Panc1 (cell line): ENCODE measurements at regions not wholly inside any gene's neighbourhood (a gene's known extent, or its start where the extent isn't known, plus 50 kb on each side); places are given as distances from the start of the nearest gene placed in this dataset.
A peak's percentile ranks its signal among the peaks of the same experiment; 100 is the strongest.

ENCODE experiments used
- ATAC-seq: fragments of 200-7000 bp; cut with Tn5 transposase; 2 replicates; pipeline ENCODE4 v1.9.1; 2020; ENCODE audit warnings: mild to moderate bottlenecking, moderate library complexity
- BruUV-seq: library from RNA; stranded (reverse); fragments of 400-500 nt; replicated peaks from 2 replicates; lab custom pipeline; 2021; lab: Mats Ljungman, UMichigan
- CTCF ChIA-PET: fragments of 300-600 bp; sonication (Branson Sonifier 250); formaldehyde crosslinking; loops from one replicate; lab custom pipeline; 2022; ENCODE audit warnings: antibody characterized with exemption; lab: Charles Lee
- POLR2A ChIA-PET: fragments of 300-600 bp; sonication (Branson Sonifier 250); formaldehyde crosslinking; loops from one replicate; lab custom pipeline; 2022; ENCODE audit warnings: antibody characterized with exemption; lab: Charles Lee
- DNase-seq: peaks from one replicate; pipeline ENCODE4 v3.0.0-alpha.2; 2010; ENCODE audit warnings: low read depth, low spot score
- H3K27ac ChIP-seq: 2 replicates; pipeline ENCODE4 v1.5.1; 2011; ENCODE audit warnings: mild to moderate bottlenecking, low read length, inconsistent platforms
- H3K27me3 ChIP-seq: fragments of 200-500 bp; sonication (Bioruptor generic); 2 replicates; pipeline ENCODE4 v1.6.0; 2014; ENCODE audit warnings: low read length, inconsistent platforms; ENCODE audit not compliant: control insufficient read depth, insufficient read depth
- H3K36me3 ChIP-seq: fragments of 200-500 bp; sonication (Bioruptor generic); 2 replicates; pipeline ENCODE4 v1.5.1; 2014; ENCODE audit warnings: inconsistent platforms, mild to moderate bottlenecking, low read length, moderate library complexity; ENCODE audit not compliant: control insufficient read depth, insufficient read depth
- H3K4me1 ChIP-seq: 2 replicates; pipeline ENCODE4 v1.5.1; 2011; ENCODE audit warnings: inconsistent platforms, mild to moderate bottlenecking, low read length, moderate library complexity; ENCODE audit not compliant: control insufficient read depth, insufficient read depth
- H3K4me3 ChIP-seq, 2 experiments: 2 replicates each; pipeline ENCODE4 v1.5.1; 2011 to 2012; ENCODE audit warnings: low read depth in 2 of 2, low read length in 2 of 2, mild to moderate bottlenecking in 2 of 2, inconsistent platforms in 1 of 2, moderate library complexity in 1 of 2
- H3K9me3 ChIP-seq: fragments of 200-500 bp; sonication (Bioruptor generic); 2 replicates; pipeline ENCODE4 v1.5.1; 2014; ENCODE audit warnings: low read depth, mild to moderate bottlenecking, inconsistent platforms, low read length, moderate library complexity; ENCODE audit not compliant: control insufficient read depth, insufficient read depth
- POLR2AphosphoS5 ChIP-seq: IDR thresholded peaks from 2 replicates; pipeline ENCODE4 v1.6.1; 2012; ENCODE audit warnings: mild to moderate bottlenecking, low read depth, low read length, moderate library complexity
- REST ChIP-seq, 2 experiments: IDR thresholded peaks; 2 replicates each; pipeline ENCODE4 v1.6.1; 2011 to 2012; ENCODE audit warnings: low read depth in 2 of 2, control low read depth in 1 of 2, low read length in 1 of 2, mild to moderate bottlenecking in 1 of 2, moderate library complexity in 1 of 2; ENCODE audit not compliant: insufficient read depth in 1 of 2
- SIN3A ChIP-seq: IDR thresholded peaks from 2 replicates; pipeline ENCODE4 v1.6.1; 2012; ENCODE audit warnings: low read depth, mild to moderate bottlenecking, low read length, moderate library complexity, borderline replicate concordance; ENCODE audit not compliant: insufficient read depth
- TCF7L2 ChIP-seq: IDR thresholded peaks from 2 replicates; pipeline ENCODE4 v1.6.1; 2011; ENCODE audit warnings: mild to moderate bottlenecking, low read depth, low read length, inconsistent platforms
- in situ Hi-C: cut with HindIII; loops from 2 replicates; pipeline ENCODE4 v1.10.0; 2016; ENCODE audit warnings: low sequenced_read_pairs, low pct_unique_long_range_greater_than_20kb
- intact Hi-C: fragments of 100-400 bp; cut with micrococcal nuclease; formaldehyde crosslinking; loops from one replicate; pipeline ENCODE4 v1.10.0; 2022; ENCODE audit not compliant: unreplicated experiment
- TF ChIP-seq, protein P1 (sequence below): fragments of 450-650 bp; IDR thresholded peaks from 2 replicates; pipeline ENCODE4 v1.5.1; 2017; ENCODE audit warnings: mild to moderate bottlenecking

DNA sequence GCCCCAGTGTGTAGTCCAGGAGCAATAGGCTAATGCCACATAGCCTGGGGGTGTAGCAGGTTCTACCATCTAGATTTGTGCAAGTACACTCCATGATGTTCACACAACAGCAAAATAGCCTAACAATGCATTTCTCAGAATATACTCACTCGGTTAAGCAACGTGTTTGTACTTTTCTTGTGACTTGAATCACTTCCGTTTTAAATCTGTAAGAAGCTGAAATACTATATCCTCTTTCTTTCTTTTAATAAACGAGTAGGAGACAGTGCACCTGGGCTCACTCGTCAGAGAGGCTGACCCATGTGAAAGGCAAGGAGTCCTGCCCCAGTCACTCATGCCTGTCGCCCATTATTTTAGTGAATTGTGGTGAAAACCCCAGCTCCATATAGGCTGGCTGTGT is 201.6 kb downstream of the FOXA2 start:
- Histone ChIP-seq H3K9me3 (no peaks in the 10 kb centered on the region), H3K27ac (no peak overlapping the region), H3K4me3 (no peak overlapping the region), H3K4me1 (peaks cover 18% of the 10 kb centered on the region), H3K27me3 (no peaks in the 10 kb centered on the region), H3K36me3 (no peaks in the 10 kb centered on the region)
- ATAC-seq (no peak), DNase-seq (no peak)
- intact Hi-C loops (no loop called here), in situ Hi-C loops (no loop called here)
- no peak for TF ChIP-seq REST (IDR thresholded peaks at IDR 0.05; ENCODE audit: insufficient read depth in 1 of 2, low read depth in 2 of 2, low read length in 1 of 2)
- no peak for TF ChIP-seq TCF7L2
- TF ChIP-seq SIN3A, result no peak
- TF ChIP-seq, protein P1, sequence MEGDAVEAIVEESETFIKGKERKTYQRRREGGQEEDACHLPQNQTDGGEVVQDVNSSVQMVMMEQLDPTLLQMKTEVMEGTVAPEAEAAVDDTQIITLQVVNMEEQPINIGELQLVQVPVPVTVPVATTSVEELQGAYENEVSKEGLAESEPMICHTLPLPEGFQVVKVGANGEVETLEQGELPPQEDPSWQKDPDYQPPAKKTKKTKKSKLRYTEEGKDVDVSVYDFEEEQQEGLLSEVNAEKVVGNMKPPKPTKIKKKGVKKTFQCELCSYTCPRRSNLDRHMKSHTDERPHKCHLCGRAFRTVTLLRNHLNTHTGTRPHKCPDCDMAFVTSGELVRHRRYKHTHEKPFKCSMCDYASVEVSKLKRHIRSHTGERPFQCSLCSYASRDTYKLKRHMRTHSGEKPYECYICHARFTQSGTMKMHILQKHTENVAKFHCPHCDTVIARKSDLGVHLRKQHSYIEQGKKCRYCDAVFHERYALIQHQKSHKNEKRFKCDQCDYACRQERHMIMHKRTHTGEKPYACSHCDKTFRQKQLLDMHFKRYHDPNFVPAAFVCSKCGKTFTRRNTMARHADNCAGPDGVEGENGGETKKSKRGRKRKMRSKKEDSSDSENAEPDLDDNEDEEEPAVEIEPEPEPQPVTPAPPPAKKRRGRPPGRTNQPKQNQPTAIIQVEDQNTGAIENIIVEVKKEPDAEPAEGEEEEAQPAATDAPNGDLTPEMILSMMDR, result no peak
- no peak for TF ChIP-seq POLR2AphosphoS5
- ChIA-PET CTCF (interaction anchor here (0.6 kb wide), 1 partner anchor 205 kb away, joined by 3 read pairs; no protein-coding TSS in a partner anchor), POLR2A (no interaction called here)
- BruUV-seq, result no TSS peak

DNA sequence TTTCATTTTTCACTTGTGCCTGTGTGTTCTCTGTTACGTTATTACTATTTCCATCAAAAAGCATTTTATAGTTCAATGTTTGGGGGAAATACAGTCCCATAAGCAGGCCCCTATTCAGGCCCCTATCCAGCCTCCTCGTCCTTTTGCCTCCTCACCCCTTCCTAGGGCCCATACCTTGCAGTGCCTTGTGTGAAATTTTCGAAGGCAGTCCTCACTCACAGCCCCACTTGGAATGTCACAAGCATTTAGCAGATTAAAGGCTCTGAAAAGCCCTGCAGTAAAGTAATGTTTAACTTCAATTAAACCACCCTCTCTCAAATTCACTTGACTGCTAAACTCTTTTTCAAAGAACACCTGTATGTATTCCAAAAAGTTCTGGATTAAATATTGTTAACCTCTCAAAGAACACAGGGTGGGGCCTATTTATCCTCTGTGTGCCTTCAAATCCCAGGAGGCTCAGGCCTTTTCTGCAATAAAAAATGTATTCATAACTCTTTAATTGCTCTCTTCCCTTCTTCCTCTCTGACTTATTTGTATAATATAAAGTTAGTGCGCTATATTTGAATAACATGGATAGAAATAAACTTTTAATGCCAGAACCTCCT is 202.5 kb downstream of the FOXA2 start:
- TF ChIP-seq, protein P1, result no peak
- TF ChIP-seq TCF7L2 (no peak), REST (IDR thresholded peaks at IDR 0.05; ENCODE audit: insufficient read depth in 1 of 2, low read depth in 2 of 2, low read length in 1 of 2) (no peak), SIN3A (no peak), POLR2AphosphoS5 (no peak)
- Histone ChIP-seq H3K4me1 (peaks cover 12% of the 10 kb centered on the region), H3K36me3 (no peaks in the 10 kb centered on the region), H3K4me3 (no peak overlapping the region), H3K27ac (peak overlapping the region; percentile 3; the same call in 1 of the 2 replicates), H3K27me3 (no peaks in the 10 kb centered on the region), H3K9me3 (no peaks in the 10 kb centered on the region)
- ChIA-PET CTCF (no interaction called here), POLR2A (no interaction called here)
- intact Hi-C loops (no loop called here), in situ Hi-C loops (no loop called here)
- ATAC-seq (no peak), DNase-seq (no peak)
- no TSS peak for BruUV-seq
